GM19397 (cell line): ENCODE measurements at regions not wholly inside any gene's neighbourhood (a gene's known extent, or its start where the extent isn't known, plus 50 kb on each side); places are given as distances from the start of the nearest gene placed in this dataset.

Source experiments
- ATAC-seq: cut with Tn5 transposase; IDR thresholded peaks from one replicate; pipeline ENCODE4 v1.9.1; 2021; ENCODE audit warnings: mild to moderate bottlenecking, moderate library complexity; ENCODE audit not compliant: unreplicated experiment

GRCh38 chr18:25962919-25963318, 127.5 kb downstream of the SS18 start:
- ATAC-seq = no peak

- no peak for ATAC-seq
Measured at GRCh38 chr18:25962176-25962575, 128.2 kb downstream of the SS18 start.

- ATAC-seq = no peak
Measured at GRCh38 chr18:25957017-25957416, 133.4 kb downstream of the SS18 start.

GRCh38 chr18:25953111-25953510, 137.3 kb downstream of the SS18 start:
- no peak for ATAC-seq

GRCh38 chr18:25950321-25950720, 140.1 kb downstream of the SS18 start:
- ATAC-seq = no peak

GRCh38 chr18:25946540-25946939, 143.9 kb downstream of the SS18 start:
- no peak for ATAC-seq

- ATAC-seq = no peak
Measured at GRCh38 chr18:25935356-25935755, 155.1 kb downstream of the SS18 start.

- no peak for ATAC-seq
Measured at GRCh38 chr18:25931126-25931525, 159.3 kb downstream of the SS18 start.

GRCh38 chr18:25929787-25930186, 160.6 kb downstream of the SS18 start:
- ATAC-seq = no peak

GRCh38 chr18:25927830-25928229, 162.6 kb downstream of the SS18 start:
- no peak for ATAC-seq

- no peak for ATAC-seq
Measured at GRCh38 chr18:25923193-25923592, 167.2 kb downstream of the SS18 start.

- no peak for ATAC-seq
Measured at GRCh38 chr18:25921677-25922421, 168.6 kb downstream of the SS18 start.

GRCh38 chr18:25915907-25916306, 174.5 kb downstream of the SS18 start:
- ATAC-seq = no peak

GRCh38 chr18:25898965-25899364, 191.4 kb downstream of the SS18 start:
- ATAC-seq = no peak

- ATAC-seq = no peak
Measured at GRCh38 chr18:25896956-25897355, 193.5 kb downstream of the SS18 start.

GRCh38 chr18:25896178-25896780, 194.1 kb downstream of the SS18 start:
- peak; percentile 80 for ATAC-seq

- ATAC-seq = no peak
Measured at GRCh38 chr18:25895518-25895917, 194.9 kb downstream of the SS18 start.

- no peak for ATAC-seq
Measured at GRCh38 chr18:25886283-25886682, 204.1 kb downstream of the SS18 start.

GRCh38 chr18:25883091-25883490, 207.3 kb downstream of the SS18 start:
- no peak for ATAC-seq

GRCh38 chr18:25881149-25881548, 209.3 kb downstream of the SS18 start:
- no peak for ATAC-seq

- no peak for ATAC-seq
Measured at GRCh38 chr18:25880441-25880840, 210.0 kb downstream of the SS18 start.

GRCh38 chr18:25876330-25876948, 214.0 kb downstream of the SS18 start:
- no peak for ATAC-seq
